SW480 (cell line): ENCODE measurements at regions not wholly inside any gene's neighbourhood (a gene's known extent, or its start where the extent isn't known, plus 50 kb on each side); places are given as distances from the start of the nearest gene placed in this dataset.
"Not testable (repeated sequence)": the region's sequence is repeated elsewhere in the genome, so short reads cannot be mapped to it uniquely, and the experiment has no call there.

Source experiments
- DNase-seq: peaks from one replicate; pipeline ENCODE4 v3.0.0-alpha.2; 2016; ENCODE audit warnings: low spot score

DNA sequence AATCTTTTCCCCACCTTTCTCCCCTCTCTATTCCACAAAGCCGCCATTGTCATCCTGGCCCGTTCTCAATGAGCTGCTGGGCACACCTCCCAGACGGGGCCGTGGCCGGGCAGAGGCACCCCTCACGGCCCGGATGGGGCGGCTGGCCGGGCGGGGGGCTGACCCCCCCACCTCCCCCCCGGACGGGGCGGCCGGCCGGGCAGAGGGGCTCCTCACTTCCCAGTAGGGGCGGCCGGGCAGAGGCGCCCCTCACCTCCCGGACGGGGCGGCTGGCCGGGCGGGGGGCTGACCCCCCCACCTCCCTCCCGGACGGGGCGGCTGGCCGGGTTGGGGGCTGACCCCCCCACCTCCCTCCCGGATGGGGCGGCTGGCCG lies 85.6 kb downstream of the OR2B2 start:
- DNase-seq, result not testable (repeated sequence)

DNA sequence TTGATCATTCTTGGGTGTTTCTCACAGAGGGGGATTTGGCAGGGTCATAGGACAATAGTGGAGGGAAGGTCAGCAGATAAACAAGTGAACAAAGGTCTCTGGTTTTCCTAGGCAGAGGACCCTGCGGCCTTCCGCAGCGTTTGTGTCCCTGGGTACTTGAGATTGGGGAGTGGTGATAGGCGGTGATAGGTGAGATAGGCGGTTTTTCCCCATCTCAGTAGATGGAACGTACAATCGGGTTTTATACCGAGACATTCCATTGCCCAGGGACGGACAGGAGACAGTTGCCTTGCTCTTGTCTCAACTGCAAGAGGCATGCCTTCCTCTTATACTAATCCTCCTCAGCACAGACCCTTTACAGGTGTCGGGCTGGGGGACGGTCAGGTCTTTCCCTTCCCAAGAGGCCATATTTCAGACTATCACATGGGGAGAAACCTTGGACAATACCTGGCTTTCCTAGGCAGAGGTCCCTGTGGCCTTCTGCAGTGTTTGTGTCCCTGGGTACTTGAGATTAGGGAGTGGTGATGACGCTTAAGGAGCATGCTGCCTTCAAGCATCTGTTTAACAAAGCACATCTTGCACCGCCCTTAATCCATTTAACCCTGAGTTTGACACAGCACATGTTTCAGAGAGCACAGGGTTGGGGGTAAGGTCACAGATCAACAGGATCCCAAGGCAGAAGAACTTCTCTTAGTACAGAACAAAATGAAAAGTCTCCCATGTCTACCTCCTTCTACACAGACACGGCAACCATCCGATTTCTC lies 86.2 kb downstream of the OR2B2 start:
- DNase-seq, result not testable (repeated sequence)

DNA sequence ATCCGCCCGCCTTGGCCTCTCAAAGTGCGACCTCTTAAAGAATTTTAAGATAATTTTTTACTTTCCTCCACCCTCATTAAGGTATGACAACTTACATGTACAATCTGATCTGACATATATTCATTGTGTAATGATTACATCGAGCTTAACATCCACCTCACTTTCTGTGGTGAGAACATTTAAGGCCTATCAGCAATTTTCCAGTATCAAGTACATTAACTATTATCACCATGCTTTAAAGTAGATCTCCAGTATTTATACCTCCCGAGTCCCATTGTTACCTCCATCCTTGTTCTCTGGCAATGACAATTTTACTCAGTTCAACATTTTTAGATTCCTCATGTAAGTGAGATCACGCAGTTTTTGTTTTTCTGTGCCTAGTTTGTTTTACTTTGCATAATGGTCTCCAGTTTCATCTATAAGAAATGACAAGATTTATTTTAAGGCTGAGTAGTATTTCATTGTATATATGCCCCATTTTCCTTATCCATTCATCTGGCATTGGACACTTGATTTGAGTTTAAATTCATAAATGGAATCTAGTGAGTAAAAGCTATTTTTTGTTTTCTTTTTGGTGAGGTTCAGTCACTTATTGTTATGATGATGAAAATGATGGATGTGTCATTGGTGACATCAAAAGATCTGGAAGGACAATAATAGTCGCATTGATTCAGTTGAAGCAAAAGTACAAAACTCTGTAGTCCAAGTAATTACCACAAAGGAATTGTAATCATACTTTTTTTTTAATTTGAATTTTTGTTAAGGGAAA lies 87.0 kb downstream of the OR2B2 start:
- DNase-seq, result no peak

DNA sequence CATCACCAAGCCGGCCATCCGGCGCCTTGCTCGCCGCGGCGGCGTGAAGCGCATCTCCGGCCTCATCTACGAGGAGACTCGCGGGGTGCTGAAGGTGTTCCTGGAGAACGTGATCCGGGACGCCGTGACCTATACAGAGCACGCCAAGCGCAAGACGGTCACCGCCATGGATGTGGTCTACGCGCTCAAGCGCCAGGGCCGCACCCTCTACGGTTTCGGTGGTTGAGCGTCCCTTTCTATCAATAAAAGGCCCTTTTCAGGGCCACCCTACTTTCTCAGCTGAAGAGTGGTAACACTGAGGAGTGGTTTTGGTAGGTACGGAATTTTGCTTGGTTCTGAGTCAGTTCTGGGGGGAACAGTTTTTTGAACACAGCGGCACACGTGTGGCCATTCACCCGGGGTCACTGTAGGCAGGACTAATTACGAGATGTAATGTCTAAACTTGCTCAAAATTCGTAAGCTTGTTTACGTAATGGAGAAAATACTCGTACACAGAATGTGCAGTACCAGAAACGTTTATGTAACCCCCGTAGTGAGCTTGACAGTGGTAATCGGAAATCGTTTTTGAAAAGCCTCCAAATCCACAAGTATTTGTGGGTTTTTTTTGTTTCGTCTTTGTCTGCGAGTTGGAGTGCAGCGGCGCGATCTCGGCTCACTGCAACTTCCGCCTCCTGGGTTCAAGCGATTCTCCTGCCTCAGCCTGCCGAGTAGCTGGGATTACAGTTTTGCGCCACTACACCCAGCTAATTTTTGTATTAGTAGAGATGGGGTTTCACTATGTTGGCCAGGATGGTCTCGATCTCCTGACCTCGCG lies 87.8 kb downstream of the OR2B2 start:
- peak; percentile 51 for DNase-seq

DNA sequence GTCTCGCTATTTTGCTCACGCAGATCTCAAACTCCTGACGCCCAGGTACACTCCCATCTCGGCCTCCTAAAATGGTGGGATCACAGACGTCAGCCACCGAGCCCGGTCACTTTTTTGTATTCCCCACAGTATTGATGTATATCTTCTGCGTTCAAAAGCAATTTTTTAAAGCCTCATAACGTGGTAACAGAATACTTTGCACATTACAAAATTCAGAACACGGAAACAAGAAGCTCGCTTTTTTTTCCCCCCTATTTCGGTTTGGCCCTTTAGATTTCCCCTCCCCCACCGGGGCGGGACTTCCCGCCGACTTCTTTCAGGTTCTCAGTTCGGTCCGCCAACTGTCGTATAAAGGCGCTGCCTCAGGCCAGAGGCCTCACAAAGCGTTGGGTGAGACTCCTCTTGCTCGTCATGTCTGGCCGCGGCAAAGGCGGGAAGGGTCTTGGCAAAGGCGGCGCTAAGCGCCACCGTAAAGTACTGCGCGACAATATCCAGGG lies 88.4 kb downstream of the OR2B2 start:
- DNase-seq, result peak; percentile 56

DNA sequence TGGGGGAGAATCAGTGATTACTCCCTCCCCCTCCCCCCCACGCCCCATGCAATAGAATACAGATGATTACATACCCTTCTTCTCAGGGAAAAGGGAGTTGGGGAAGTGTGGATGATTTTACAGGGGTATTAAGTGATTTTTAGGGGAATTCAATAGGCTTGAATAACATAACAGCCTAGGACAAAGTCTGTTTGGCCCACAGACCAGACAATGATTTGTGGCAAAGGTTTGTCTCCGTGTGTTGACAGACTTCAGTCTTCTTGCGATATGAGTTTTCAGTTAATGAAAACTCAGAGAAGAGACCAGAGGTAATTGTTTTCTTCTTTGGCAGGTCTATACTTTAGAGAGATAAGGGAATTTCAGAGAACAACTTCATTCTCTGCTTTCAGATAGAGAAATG lies 95.3 kb downstream of the OR2B2 start:
- no peak for DNase-seq

DNA sequence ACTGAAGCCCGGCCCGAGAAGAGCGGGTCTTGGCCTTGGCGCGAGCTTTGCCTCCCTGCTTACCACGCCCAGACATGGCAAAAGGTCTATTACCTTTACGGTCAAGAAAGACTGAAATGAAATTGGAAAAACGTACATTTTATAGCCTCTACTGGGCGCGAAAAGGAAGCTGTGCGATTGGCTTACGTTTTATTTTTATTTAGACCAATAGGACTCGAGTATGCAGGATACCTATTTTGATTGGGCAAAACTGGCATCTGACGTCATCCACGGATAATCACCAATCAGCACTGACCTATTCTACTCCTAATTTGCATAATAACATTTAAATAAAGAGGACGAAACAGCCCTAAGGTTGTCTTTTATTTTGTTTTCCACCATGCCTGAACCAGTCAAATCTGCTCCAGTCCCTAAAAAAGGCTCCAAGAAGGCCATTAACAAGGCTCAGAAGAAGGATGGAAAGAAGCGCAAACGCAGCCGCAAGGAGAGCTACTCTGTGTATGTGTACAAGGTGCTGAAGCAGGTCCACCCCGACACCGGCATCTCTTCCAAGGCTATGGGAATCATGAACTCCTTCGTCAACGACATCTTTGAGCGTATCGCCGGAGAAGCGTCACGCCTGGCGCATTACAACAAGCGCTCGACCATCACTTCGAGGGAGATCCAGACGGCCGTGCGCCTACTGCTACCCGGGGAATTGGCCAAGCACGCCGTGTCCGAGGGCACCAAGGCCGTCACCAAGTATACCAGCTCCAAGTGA lies 97.4 kb downstream of the OR2B2 start:
- peak; percentile 95 for DNase-seq

DNA sequence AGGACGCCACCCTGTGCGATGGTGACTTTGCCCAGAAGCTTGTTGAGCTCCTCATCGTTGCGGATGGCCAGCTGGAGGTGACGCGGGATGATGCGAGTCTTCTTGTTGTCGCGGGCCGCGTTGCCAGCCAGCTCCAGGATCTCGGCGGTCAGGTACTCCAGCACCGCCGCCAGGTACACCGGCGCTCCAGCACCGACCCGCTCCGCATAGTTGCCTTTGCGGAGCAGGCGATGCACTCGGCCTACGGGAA lies 97.9 kb downstream of the OR2B2 start:
- DNase-seq, result not testable (repeated sequence)

DNA sequence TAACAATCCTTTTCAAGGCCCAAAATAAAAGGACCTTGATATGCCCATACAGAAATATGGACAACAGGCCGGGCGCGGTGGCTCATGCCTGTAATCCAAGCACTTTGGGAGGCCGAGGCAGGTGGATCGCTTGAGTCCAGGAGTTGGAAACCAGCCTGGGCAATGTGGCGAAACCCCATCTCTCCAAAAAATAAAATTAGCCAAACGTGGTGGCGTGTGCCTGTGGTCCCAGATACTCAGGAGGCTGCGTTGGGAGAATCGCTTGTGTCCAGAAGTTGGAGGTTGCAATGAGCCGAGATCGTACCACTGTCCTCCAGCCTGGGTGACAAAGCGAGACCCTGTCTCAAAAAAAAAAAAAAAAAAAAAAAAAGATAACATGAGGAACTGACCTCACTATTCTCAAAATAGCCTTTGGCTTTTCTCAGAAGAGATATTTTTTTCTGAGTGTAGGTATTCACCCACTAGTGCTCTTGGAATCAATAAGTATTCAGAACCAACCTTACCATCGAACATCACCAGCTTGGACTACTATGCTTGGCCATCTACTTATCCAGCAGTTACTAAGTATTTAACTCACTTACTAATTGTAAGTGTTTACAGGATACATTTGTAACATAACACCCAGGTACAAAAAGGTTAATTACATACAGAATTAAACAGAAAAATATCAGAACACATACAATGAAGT lies 99.2 kb downstream of the OR2B2 start:
- DNase-seq, result no peak

DNA sequence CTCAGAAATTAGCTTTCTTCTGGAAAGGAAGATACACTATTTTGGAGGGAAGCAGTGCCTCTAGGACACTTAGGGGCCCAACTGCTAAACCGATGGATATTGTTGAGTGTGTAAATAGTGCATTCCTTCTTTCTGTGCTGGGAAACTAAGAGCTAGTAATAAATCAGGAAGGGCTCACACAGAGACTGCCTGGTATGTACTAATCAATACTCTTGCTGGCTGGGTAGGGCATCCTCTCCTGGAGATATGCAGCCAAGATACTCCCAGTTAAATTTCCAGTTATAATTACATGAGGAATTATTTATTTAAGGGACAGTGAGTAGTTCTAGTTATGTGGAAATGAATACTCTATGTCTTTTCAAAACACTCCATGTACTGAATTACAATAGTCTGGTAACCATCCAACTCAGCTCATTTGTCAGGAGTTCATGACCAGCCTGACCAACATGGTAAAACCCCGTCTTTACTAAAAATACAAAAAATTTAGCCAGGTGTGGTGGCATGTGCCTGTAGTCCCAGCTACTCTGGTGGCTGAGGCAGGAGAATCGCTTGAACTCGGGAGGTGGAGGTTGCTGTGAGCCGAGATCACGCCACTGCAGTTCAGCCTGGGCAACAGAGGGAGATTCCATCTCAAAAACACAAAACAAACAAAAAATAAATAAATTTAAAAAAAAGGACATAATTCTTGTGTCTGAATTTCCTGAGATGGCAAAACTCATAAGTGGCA lies 100.0 kb downstream of the OR2B2 start:
- no peak for DNase-seq

DNA sequence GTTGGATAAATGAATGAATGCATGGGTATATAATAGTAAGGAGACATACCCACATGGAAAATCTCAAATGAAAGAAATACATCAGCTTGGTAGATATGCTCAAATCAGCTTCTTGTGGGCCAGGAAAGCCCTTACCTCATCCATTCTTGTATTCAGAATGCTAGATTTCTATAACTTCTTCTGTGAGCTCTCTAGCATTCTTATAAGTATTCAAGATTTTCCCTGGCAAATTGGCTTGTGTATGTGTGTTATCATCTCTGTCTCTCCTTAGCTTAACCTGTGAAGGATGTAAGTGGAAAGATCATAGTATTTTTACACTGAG lies 100.8 kb downstream of the OR2B2 start:
- DNase-seq, result no peak

DNA sequence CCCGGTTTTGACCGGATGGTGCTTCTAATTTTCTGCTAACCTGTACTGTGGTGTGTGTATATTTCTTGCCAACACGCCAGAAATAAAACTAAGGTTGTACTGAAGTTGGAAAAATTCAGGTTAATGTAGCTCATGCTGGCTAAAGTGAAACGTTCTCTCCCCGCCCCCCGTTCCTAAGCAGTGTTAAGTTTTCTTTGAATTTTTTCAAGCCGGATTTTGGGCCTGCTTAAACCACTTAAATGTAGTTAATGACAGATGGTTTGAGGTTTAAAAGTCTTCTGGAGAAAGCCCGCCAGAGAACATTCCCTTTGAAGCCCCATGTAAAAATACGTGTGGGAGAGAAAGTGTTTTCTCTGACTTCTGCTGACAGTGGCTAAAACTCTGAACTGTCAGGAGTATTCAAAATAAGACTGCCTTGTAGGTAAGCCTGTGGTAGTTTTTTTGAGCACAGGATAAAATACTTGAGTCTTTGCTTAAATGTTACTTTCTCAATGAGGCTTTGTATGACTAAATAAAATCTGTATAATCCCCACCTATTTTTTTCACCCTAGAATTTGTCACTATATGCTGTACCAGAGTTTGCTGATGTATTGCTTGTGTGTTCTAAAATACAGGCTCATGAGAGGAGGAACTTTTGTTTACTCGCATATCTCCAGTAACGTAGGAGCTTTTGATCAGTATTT lies 101.3 kb downstream of the OR2B2 start:
- peak; percentile 19 for DNase-seq

DNA sequence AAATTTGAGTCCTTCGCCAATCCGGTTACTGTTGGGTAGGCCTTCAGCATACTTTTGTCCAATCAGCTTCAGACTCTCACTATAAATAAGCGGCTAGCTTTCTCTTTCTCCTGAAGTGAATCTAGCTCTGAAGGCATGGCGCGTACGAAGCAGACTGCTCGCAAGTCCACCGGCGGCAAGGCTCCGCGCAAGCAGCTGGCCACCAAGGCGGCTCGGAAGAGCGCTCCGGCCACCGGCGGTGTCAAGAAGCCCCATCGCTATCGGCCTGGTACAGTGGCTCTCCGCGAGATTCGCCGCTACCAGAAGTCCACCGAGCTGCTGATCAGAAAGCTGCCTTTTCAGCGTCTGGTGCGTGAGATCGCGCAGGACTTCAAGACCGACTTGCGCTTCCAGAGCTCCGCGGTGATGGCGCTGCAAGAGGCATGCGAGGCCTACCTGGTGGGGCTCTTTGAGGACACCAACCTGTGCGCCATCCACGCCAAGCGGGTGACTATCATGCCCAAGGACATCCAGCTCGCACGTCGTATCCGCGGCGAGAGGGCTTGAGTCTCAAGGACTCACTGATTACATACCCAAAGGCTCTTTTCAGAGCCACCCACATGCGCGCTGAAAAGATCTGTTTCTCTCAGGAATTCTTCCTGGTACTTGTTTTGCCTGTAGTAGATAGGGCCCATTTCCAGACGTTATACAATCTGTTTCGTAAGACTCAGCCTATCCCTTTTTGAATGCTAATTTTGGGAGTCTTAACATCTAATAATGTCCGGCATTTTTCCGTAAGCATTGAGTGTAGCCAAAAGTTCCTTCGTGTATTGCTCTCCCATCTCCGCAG lies 102.0 kb downstream of the OR2B2 start:
- peak; percentile 96 for DNase-seq

DNA sequence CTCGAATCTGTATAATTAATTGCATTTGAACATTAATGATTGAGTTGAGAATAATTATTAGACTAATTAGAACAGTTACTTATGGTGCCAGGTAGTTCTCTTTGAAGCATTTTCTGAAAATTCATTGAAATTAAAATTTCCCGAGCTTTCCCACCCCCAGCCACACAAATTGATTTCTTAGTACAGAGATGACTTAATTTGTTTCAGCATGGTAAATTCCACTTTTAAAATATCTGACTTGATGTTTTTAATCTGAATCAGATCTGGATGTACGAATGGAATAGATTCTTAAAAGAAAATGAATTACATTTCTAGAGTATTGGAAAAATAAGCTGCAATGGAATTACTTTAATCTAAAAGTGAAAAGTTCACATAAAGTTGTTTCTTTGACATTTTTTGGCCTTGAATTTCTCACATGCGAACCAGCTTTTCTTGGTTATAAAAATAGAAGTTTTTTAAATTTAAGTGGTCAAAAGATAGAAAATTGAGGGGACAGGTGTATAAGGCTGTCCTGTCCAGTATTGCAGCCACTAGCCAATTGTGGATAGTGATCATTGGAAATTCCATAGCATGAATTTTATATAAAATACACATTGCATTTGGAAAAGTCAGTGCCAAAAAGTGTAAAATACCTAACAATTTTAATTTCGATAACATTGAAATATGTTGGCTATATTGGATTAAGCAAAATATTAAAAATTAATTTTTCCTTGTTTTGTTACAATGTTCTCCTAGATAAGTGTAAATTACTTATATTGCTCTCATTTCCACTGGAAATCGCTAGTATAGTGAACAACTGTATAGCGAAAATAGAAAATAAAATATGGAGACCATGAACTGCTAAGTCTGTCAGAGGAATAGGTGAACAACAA lies 102.9 kb downstream of the OR2B2 start:
- DNase-seq, result no peak

DNA sequence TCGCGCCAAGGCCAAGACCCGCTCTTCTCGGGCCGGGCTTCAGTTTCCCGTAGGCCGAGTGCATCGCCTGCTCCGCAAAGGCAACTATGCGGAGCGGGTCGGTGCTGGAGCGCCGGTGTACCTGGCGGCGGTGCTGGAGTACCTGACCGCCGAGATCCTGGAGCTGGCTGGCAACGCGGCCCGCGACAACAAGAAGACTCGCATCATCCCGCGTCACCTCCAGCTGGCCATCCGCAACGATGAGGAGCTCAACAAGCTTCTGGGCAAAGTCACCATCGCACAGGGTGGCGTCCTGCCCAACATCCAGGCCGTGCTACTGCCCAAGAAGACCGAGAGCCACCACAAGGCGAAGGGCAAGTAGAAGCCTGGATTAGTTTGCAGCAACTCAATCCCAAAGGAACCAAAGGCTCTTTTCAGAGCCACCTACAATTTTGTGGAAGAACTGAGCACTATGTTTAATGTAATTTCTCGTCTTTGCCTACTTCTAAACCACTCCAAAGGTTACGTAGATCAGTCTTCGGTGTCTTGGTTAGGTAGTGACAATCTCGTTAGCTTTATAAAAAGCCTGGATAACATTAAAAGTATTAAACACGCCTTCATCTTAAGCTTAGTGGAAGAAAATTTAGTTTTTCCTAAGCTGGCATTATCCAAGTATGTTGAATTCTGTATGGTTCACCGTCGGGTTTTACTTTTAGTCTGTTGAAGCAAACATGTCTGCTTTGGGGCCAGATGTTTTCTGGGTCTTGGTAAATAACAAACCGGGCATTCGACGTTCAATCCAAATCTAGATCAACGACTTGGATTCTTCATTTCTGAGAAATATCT lies 103.7 kb downstream of the OR2B2 start:
- DNase-seq, result peak; percentile 46

DNA sequence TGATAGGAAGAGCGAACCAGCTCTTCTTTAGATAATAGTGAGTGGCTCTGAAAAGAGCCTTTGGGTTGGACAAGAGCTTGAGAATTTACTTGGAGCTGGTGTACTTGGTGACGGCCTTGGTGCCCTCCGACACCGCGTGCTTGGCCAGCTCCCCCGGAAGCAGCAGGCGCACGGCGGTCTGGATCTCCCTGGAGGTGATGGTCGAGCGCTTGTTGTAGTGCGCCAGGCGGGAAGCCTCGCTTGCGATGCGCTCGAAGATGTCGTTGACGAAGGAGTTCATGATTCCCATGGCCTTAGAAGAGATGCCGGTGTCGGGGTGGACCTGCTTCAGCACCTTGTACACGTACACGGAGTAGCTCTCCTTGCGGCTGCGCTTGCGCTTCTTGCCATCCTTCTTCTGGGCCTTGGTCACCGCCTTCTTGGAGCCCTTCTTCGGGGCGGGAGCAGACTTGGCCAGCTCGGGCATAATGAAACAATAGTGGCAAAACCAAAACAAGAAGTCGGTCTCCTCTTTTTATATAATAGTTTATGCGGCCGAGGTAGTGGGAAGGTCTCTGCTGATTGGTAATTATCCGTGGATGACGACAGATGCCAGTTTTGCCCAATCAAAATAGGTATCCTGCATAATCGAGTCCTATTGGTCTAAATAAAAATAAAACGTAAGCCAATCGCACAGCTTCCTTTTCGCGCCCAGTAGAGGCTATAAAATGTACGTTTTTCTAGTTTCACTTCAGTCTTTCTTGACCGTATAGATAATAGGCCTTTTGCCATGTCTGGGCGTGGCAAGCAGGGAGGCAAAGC lies 104.6 kb downstream of the OR2B2 start:
- DNase-seq, result peak; percentile 96

DNA sequence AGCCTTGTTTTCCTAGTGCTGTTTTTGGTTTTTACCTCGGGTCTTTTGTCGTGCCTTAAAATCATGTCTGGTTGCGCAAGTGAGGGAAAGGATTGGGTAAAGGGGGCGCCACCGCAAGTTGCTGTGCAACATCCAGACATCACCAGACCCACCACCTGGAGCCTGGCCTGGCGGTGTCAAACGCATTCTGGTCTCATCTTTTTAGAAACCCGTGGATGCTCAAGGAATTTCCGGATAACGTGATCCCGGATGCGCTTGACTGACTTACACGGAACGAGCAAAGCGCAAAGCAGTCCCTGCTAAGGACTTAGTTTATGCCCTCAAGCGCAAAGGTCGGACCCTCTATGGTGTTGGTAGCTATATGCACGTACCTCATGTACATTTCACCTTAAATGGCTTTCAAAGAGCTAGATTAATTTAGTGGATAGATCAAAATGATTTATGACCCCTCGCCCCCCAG lies 105.2 kb downstream of the OR2B2 start:
- peak; percentile 43 for DNase-seq
